B cell (primary cell): ENCODE measurements at regions not wholly inside any gene's neighbourhood (a gene's known extent, or its start where the extent isn't known, plus 50 kb on each side); places are given as distances from the start of the nearest gene placed in this dataset.

Experiments used
- ATAC-seq: fragments of 200-7000 bp; cut with Tn5 transposase; one replicate; pipeline ENCODE4 v1.10.0; 2021; ENCODE audit warnings: low read depth, mild to moderate bottlenecking, moderate number of reproducible peaks, moderate library complexity
- CTCF ChIA-PET: fragments of 350-600 bp; sonication (Branson Sonifier 250); formaldehyde crosslinking; loops from one replicate; lab custom pipeline; 2021; ENCODE audit warnings: antibody characterized with exemption, inconsistent platforms; lab: Charles Lee
- POLR2A ChIA-PET: fragments of 350-600 bp; sonication (Branson Sonifier 250); formaldehyde crosslinking; loops from one replicate; lab custom pipeline; 2021; ENCODE audit warnings: antibody characterized with exemption; lab: Charles Lee
- DNase-seq: peaks from one replicate; pipeline ENCODE4 v3.0.0; 2013
- H2AFZ ChIP-seq: 2 replicates; pipeline ENCODE4 v1.6.1; 2012; ENCODE audit warnings: mild to moderate bottlenecking, low read depth, low read length; ENCODE audit not compliant: insufficient read depth, poor library complexity, severe bottlenecking
- H3K27ac ChIP-seq, 2 donors: 1 replicate in 1 of 2; 2 replicates in 1 of 2; pipeline ENCODE4 v1.5.1; 2012 to 2013; ENCODE audit warnings: low read length in 2 of 2, mild to moderate bottlenecking in 2 of 2, moderate library complexity in 1 of 2
- H3K27me3 ChIP-seq, 4 experiments: fragments of 200-600 bp in 1 of 4; sonication (generic) in 1 of 4; replicated peaks in 1 of 4; 1 replicate in 2 of 4; 2 replicates in 2 of 4; pipeline versions ENCODE4 v1.6.1 to v1.7.0; 2013 to 2016; ENCODE audit warnings: low read length in 3 of 4, mild to moderate bottlenecking in 2 of 4, mixed read lengths in 1 of 4, moderate library complexity in 1 of 4; ENCODE audit not compliant: insufficient read depth in 4 of 4, control insufficient read depth in 3 of 4; ENCODE audit errors: control extremely low read depth in 1 of 4
- H3K36me3 ChIP-seq, 2 experiments: replicated peaks in 1 of 2; 1 replicate in 1 of 2; 2 replicates in 1 of 2; pipeline versions ENCODE4 v1.6.1 to v1.7.1; 2013; ENCODE audit warnings: low read length in 1 of 2; ENCODE audit not compliant: insufficient read depth in 2 of 2, control insufficient read depth in 1 of 2; ENCODE audit errors: control extremely low read depth in 1 of 2, extremely low read depth in 1 of 2
- H3K4me1 ChIP-seq, 2 donors: fragments of 200-600 bp in 1 of 2; sonication (generic) in 1 of 2; 1 replicate in 1 of 2; 2 replicates in 1 of 2; pipeline versions ENCODE4 v1.5.1 to v1.6.1; 2013 to 2017; ENCODE audit warnings: low read length in 2 of 2; ENCODE audit not compliant: control insufficient read depth in 2 of 2, insufficient read depth in 2 of 2
- H3K4me2 ChIP-seq: replicated peaks from 2 replicates; pipeline ENCODE3; 2012; ENCODE audit warnings: mild to moderate bottlenecking, low read depth, low read length; ENCODE audit not compliant: poor library complexity, severe bottlenecking
- H3K4me3 ChIP-seq, 5 experiments: fragments of 200-600 bp in 1 of 5; sonication (generic) in 1 of 5; 1 replicate in 3 of 5; 2 replicates in 2 of 5; pipeline versions ENCODE4 v1.5.1 to v1.7.0; 2011 to 2016; ENCODE audit warnings: low read length in 4 of 5, mild to moderate bottlenecking in 4 of 5, low read depth in 2 of 5, control low read depth in 1 of 5, moderate library complexity in 1 of 5; ENCODE audit not compliant: insufficient read depth in 1 of 5; ENCODE audit errors: control extremely low read depth in 1 of 5, extremely low read depth in 1 of 5
- H3K79me2 ChIP-seq: fragments of 200-600 bp; sonication (generic); one replicate; pipeline ENCODE4 v1.6.0; 2016; ENCODE audit warnings: low read length; ENCODE audit not compliant: control insufficient read depth, insufficient read depth
- H3K9ac ChIP-seq: fragments of 200-600 bp; sonication (generic); 2 replicates; pipeline ENCODE4 v1.6.1; 2017; ENCODE audit warnings: mild to moderate bottlenecking, low read length, moderate library complexity
- H3K9me3 ChIP-seq, 3 donors: one replicate each; pipeline versions ENCODE4 v1.6.1 to v1.7.1; 2013; ENCODE audit warnings: low read length in 2 of 3; ENCODE audit not compliant: control insufficient read depth in 2 of 3, insufficient read depth in 1 of 3; ENCODE audit errors: control extremely low read depth in 1 of 3
- H4K20me1 ChIP-seq: 2 replicates; pipeline ENCODE4 v1.6.0; 2012; ENCODE audit warnings: mild to moderate bottlenecking, low read length; ENCODE audit not compliant: insufficient read depth, control insufficient read depth, poor library complexity, severe bottlenecking
- H3K27ac Mint-ChIP-seq: one replicate; pipeline ENCODE4 v1.8.0; 2021; ENCODE audit warnings: mixed read lengths
- H3K27me3 Mint-ChIP-seq: one replicate; pipeline ENCODE4 v1.8.0; 2021; ENCODE audit warnings: mixed read lengths
- H3K4me1 Mint-ChIP-seq: one replicate; pipeline ENCODE4 v1.8.0; 2021; ENCODE audit warnings: mixed read lengths
- H3K4me3 Mint-ChIP-seq: one replicate; pipeline ENCODE4 v1.8.0; 2021; ENCODE audit warnings: mixed read lengths
- H3K9me3 Mint-ChIP-seq: one replicate; pipeline ENCODE4 v1.8.0; 2022; ENCODE audit warnings: mixed read lengths; ENCODE audit not compliant: insufficient read depth
- CTCF ChIP-seq: fragments of 200-600 bp; IDR thresholded peaks from one replicate; pipeline ENCODE4 v1.8.0; 2022; ENCODE audit warnings: antibody characterized with exemption, mild to moderate bottlenecking
- EZH2 ChIP-seq: IDR thresholded peaks from 2 replicates; pipeline ENCODE4 v1.6.1; 2012; ENCODE audit warnings: borderline replicate concordance, low read depth, mild to moderate bottlenecking, moderate library complexity, low read length; ENCODE audit not compliant: insufficient read depth, poor library complexity, severe bottlenecking
- WGBS: methylation state at CpG from one replicate; pipeline ENCODE4 v1.1.5; 2013; ENCODE audit warnings: missing lambda C conversion rate; ENCODE audit not compliant: insufficient coverage; 5-methylcytosine and 5-hydroxymethylcytosine counted together
- intact Hi-C: fragments of 100-400 bp; cut with micrococcal nuclease; formaldehyde crosslinking; loops from one replicate; pipeline ENCODE4 v1.10.0; 2022

- ATAC-seq = no peak
- CTCF ChIA-PET = no interaction called here
- no peak for TF ChIP-seq EZH2
- TF ChIP-seq CTCF = no peak
These were observed 254.9 kb upstream of the CWC22 start for GRCh38 chr2:180261976-180262375.

GRCh38 chr2:180258579-180258978 lies 251.5 kb upstream of the CWC22 start:
- Histone ChIP-seq H3K4me3 (no peak overlapping the region), H3K79me2 (no peaks in the 10 kb centered on the region), H3K4me1 (peaks cover 0 to 7% of the 10 kb centered on the region in 2 donors), H2AFZ (no peak overlapping the region), H3K4me2 (no peak overlapping the region), H4K20me1 (no peaks in the 10 kb centered on the region), H3K9ac (no peak overlapping the region), H3K27me3 (no peaks in the 10 kb centered on the region), H3K27ac (no peak overlapping the region), H3K36me3 (no peaks in the 10 kb centered on the region), H3K9me3 (no peaks in the 10 kb centered on the region)
- H3K4me1 Mint-ChIP-seq = peaks cover 13% of the 10 kb centered on the region
- no peak for TF ChIP-seq EZH2
- no peak for TF ChIP-seq CTCF
- ATAC-seq = no peak
- peaks cover 4% of the 10 kb centered on the region for H3K27me3 Mint-ChIP-seq
- H3K4me3 Mint-ChIP-seq = no peak overlapping the region
- POLR2A ChIA-PET = no interaction called here
- CTCF ChIA-PET = no interaction called here
- WGBS = no CpG with 5 or more reads among the region's 1 CpG
- no peak overlapping the region for H3K27ac Mint-ChIP-seq
- H3K9me3 Mint-ChIP-seq = no peaks in the 10 kb centered on the region
- intact Hi-C loops = no loop called here
- DNase-seq = no peak

More at GRCh38 chr2:180261976-180262375, 254.9 kb upstream of the CWC22 start:
- intact Hi-C loops = no loop called here
- Histone ChIP-seq H3K36me3 (no peaks in the 10 kb centered on the region), H3K79me2 (no peaks in the 10 kb centered on the region), H3K4me3 (no peak overlapping the region), H3K9ac (no peak overlapping the region), H3K4me2 (no peak overlapping the region), H3K9me3 (no peaks in the 10 kb centered on the region), H3K27ac (no peak overlapping the region), H3K27me3 (no peaks in the 10 kb centered on the region), H3K4me1 (peaks cover 0 to 7% of the 10 kb centered on the region in 2 donors), H4K20me1 (no peaks in the 10 kb centered on the region), H2AFZ (no peak overlapping the region)
- DNase-seq = no peak
- no peaks in the 10 kb centered on the region for H3K9me3 Mint-ChIP-seq
- H3K4me1 Mint-ChIP-seq = peaks cover 13% of the 10 kb centered on the region
- H3K27me3 Mint-ChIP-seq = no peaks in the 10 kb centered on the region
- no CpG with 5 or more reads among the region's 1 CpG for WGBS
- no peak overlapping the region for H3K4me3 Mint-ChIP-seq
- H3K27ac Mint-ChIP-seq = no peak overlapping the region
- POLR2A ChIA-PET = no interaction called here
